GM12878 (cell line): ENCODE measurements at regions not wholly inside any gene's neighbourhood (a gene's known extent, or its start where the extent isn't known, plus 50 kb on each side); places are given as distances from the start of the nearest gene placed in this dataset.

Source experiments
- ATAC-seq: fragments of 200-7000 bp; cut with Tn5 transposase; 3 replicates; pipeline ENCODE4 v1.9.1; 2020; ENCODE audit warnings: mild to moderate bottlenecking, moderate library complexity
- BruUV-seq: library from RNA; stranded (reverse); fragments of 400-500 nt; replicated peaks from 2 replicates; lab custom pipeline; 2021; lab: Mats Ljungman, UMichigan
- CTCF ChIA-PET: fragments of 300-600 bp; sonication (Branson Sonifier 250); formaldehyde crosslinking; extraction: SDS; loops from one replicate; lab custom pipeline; 2021; ENCODE audit warnings: inconsistent platforms; lab: Yijun Ruan, JAX
- POLR2A ChIA-PET: fragments of 350-600 bp; formaldehyde crosslinking; extraction: SDS; loops from one replicate; lab custom pipeline; 2021; ENCODE audit warnings: inconsistent platforms; lab: Charles Lee
- RAD21 ChIA-PET: fragments of 300-600 bp; sonication (Branson Sonifier 250); formaldehyde crosslinking; loops from one replicate; lab custom pipeline; 2023; ENCODE audit warnings: antibody characterized with exemption; ENCODE audit not compliant: unreplicated experiment; lab: Charles Lee
- SMC1A ChIA-PET: fragments of 300-600 bp; sonication (Branson Sonifier 250); formaldehyde crosslinking; loops from one replicate; lab custom pipeline; 2023; ENCODE audit not compliant: unreplicated experiment, uncharacterized antibody; lab: Charles Lee
- DNase-seq: peaks from one replicate; pipeline ENCODE4 v3.0.0-alpha.2; 2011; ENCODE audit warnings: low read depth, low spot score
- FAIRE-seq: peaks from 3 replicates; lab custom pipeline; 2011; peaks lifted over from hg19 to GRCh38; lab: Jason Lieb, UNC
- H2AFZ ChIP-seq: 2 replicates; pipeline ENCODE4 v1.6.0; 2011; ENCODE audit warnings: low read depth, low read length, control low read depth; ENCODE audit not compliant: control insufficient read depth
- H3K27ac ChIP-seq: 2 replicates; pipeline ENCODE4 v1.5.1; 2011; ENCODE audit warnings: control low read depth; ENCODE audit not compliant: control insufficient read depth, insufficient read depth
- H3K27me3 ChIP-seq, 2 experiments: replicated peaks in 1 of 2; 2 replicates each; pipeline versions ENCODE4 v1.6.0 to v1.6.1; 2011; ENCODE audit warnings: low read length in 1 of 2; ENCODE audit not compliant: control insufficient read depth in 2 of 2, insufficient read depth in 2 of 2
- H3K36me3 ChIP-seq, 2 experiments: 2 replicates each; pipeline ENCODE4 v1.5.1; 2011; ENCODE audit warnings: low read length in 1 of 2; ENCODE audit not compliant: control insufficient read depth in 2 of 2, insufficient read depth in 2 of 2
- H3K4me1 ChIP-seq: 2 replicates; pipeline ENCODE4 v1.6.1; 2011; ENCODE audit warnings: mild to moderate bottlenecking, low read length, moderate library complexity, mixed read lengths; ENCODE audit not compliant: control insufficient read depth, insufficient read depth
- H3K4me2 ChIP-seq: 2 replicates; pipeline ENCODE4 v1.6.0; 2011; ENCODE audit warnings: control low read depth; ENCODE audit not compliant: control insufficient read depth, insufficient read depth
- H3K4me3 ChIP-seq: fragments of 200-600 bp; sonication (generic); 2 replicates; pipeline ENCODE4 v1.5.1; 2016
- H3K79me2 ChIP-seq: 2 replicates; pipeline ENCODE4 v1.6.0; 2011; ENCODE audit warnings: low read length; ENCODE audit not compliant: control insufficient read depth, insufficient read depth
- H3K9ac ChIP-seq: 2 replicates; pipeline ENCODE4 v1.8.0; 2011; ENCODE audit warnings: low read length, control low read depth, mixed read lengths; ENCODE audit not compliant: control insufficient read depth, insufficient read depth
- H3K9me3 ChIP-seq: replicated peaks from 3 replicates; pipeline ENCODE4 v1.5.1; 2011; ENCODE audit warnings: mild to moderate bottlenecking, low read length; ENCODE audit not compliant: control insufficient read depth, insufficient read depth
- H4K20me1 ChIP-seq: 2 replicates; pipeline ENCODE4 v1.6.0; 2011; ENCODE audit not compliant: control insufficient read depth, insufficient read depth
- ATF7 ChIP-seq: fragments of 450-650 bp; IDR thresholded peaks from 2 replicates; pipeline ENCODE4 v1.6.1; 2016; ENCODE audit warnings: low read depth, mild to moderate bottlenecking
- EP300 ChIP-seq, 2 experiments: fragments of 150-350 bp in 1 of 2; IDR thresholded peaks; 2 replicates each; pipeline ENCODE4 v1.6.1; 2011 to 2012; ENCODE audit warnings: low read depth in 2 of 2, low read length in 2 of 2, borderline replicate concordance in 1 of 2, improper control_type of control experiment in 1 of 2, inconsistent platforms in 1 of 2; ENCODE audit not compliant: control insufficient read depth in 1 of 2
- ETV6 ChIP-seq, 2 experiments: fragments of 450-650 bp in 1 of 2; IDR thresholded peaks in 1 of 2; conservative IDR thresholded peaks in 1 of 2; 2 replicates each; pipeline ENCODE4 v1.6.1; 2014; ENCODE audit warnings: antibody characterized with exemption in 1 of 2, borderline replicate concordance in 1 of 2, low read depth in 1 of 2, mild to moderate bottlenecking in 1 of 2, moderate library complexity in 1 of 2
- MTA2 ChIP-seq: fragments of 450-650 bp; IDR thresholded peaks from 2 replicates; pipeline ENCODE4 v1.6.1; 2016; ENCODE audit warnings: low read depth, mild to moderate bottlenecking, moderate library complexity
- RB1 ChIP-seq: fragments of 450-650 bp; formaldehyde crosslinking; IDR thresholded peaks from 2 replicates; pipeline ENCODE4 v1.6.1; 2017; ENCODE audit warnings: mild to moderate bottlenecking, borderline replicate concordance
- RELA ChIP-seq: fragments of 450-650 bp; IDR thresholded peaks from 2 replicates; pipeline ENCODE4 v1.8.0; 2014; ENCODE audit warnings: borderline replicate concordance; ENCODE audit not compliant: partially characterized antibody
- SMAD1 ChIP-seq: fragments of 450-650 bp; IDR thresholded peaks from 2 replicates; pipeline ENCODE4 v1.6.1; 2018; ENCODE audit warnings: mild to moderate bottlenecking, low read depth; ENCODE audit not compliant: partially characterized antibody
- SUPT20H ChIP-seq: IDR thresholded peaks from 2 replicates; pipeline ENCODE4 v1.6.1; 2011; ENCODE audit warnings: low read depth, mild to moderate bottlenecking, low read length, moderate library complexity, borderline replicate concordance; ENCODE audit not compliant: control insufficient read depth
- TAF1 ChIP-seq: IDR thresholded peaks from 2 replicates; pipeline ENCODE4 v1.6.1; 2011; ENCODE audit warnings: mild to moderate bottlenecking, low read depth, low read length, borderline replicate concordance
- TBL1XR1 ChIP-seq: IDR thresholded peaks from 2 replicates; pipeline ENCODE4 v1.6.1; 2012; ENCODE audit warnings: low read depth, low read length, improper control_type of control experiment
- USF1 ChIP-seq: IDR thresholded peaks from 2 replicates; pipeline ENCODE4 v1.6.1; 2011; ENCODE audit warnings: borderline replicate concordance, low read depth, mild to moderate bottlenecking, moderate library complexity, mixed read lengths, low read length; ENCODE audit not compliant: insufficient read depth; ENCODE audit errors: extremely low read length
- ZNF592 ChIP-seq: fragments of 450-650 bp; IDR thresholded peaks from 2 replicates; pipeline ENCODE4 v1.6.1; 2017; ENCODE audit warnings: mild to moderate bottlenecking, moderate library complexity
- WGBS: methylation state at CpG from one replicate; pipeline ENCODE4 v1.1.6; 2016; ENCODE audit warnings: low lambda C conversion rate; ENCODE audit not compliant: insufficient replicate concordance, insufficient coverage; ENCODE audit errors: missing lambda C conversion rate; 5-methylcytosine and 5-hydroxymethylcytosine counted together
- in situ Hi-C: fragments of 300-500 bp; cut with MboI; formaldehyde crosslinking; loops from 9 replicates; pipeline ENCODE4 v1.14.3; 2018; ENCODE audit warnings: mixed read lengths
- intact Hi-C: fragments of 100-400 bp; cut with micrococcal nuclease; formaldehyde crosslinking; loops from one replicate; pipeline ENCODE4 v1.14.2; 2022; ENCODE audit not compliant: unreplicated experiment

GRCh38 chr5:2185646-2186471 is 303.1 kb upstream of the IRX4 start:
- Histone ChIP-seq H3K4me1 (no peaks in the 10 kb centered on the region), H3K4me3 (no peak overlapping the region), H3K4me2 (no peak overlapping the region), H3K79me2 (no peaks in the 10 kb centered on the region), H2AFZ (no peak overlapping the region), H3K9me3 (no peaks in the 10 kb centered on the region; the same call in 2 of the 3 replicates), H3K27me3 (no peaks in the 10 kb centered on the region), H3K36me3 (no peaks in the 10 kb centered on the region), H3K9ac (no peak overlapping the region), H4K20me1 (no peaks in the 10 kb centered on the region), H3K27ac (no peak overlapping the region)
- ATAC-seq = no peak
- ChIA-PET SMC1A (no interaction called here), CTCF (no interaction called here), POLR2A (no interaction called here), RAD21 (no interaction called here)
- in situ Hi-C loops = no loop called here
- BruUV-seq = no TSS peak
- 34% methylated on average over 30 of the region's 30 CpGs for WGBS
- TF ChIP-seq USF1 (no peak), EP300 (IDR thresholded peaks at IDR 0.05; ENCODE audit: borderline replicate concordance in 1 of 2, control insufficient read depth in 1 of 2, low read depth in 2 of 2, low read length in 2 of 2) (no peak), ETV6 (conservative IDR thresholded peaks at IDR 0.05 in 1 of 2, IDR thresholded peaks at IDR 0.05 in 1 of 2; ENCODE audit: borderline replicate concordance in 1 of 2, low read depth in 1 of 2) (no peak), ATF7 (no peak), MTA2 (no peak), TBL1XR1 (no peak), SUPT20H (no peak), SMAD1 (no peak), RELA (no peak), TAF1 (no peak), RB1 (no peak), ZNF592 (no peak)
- no peak for FAIRE-seq
- intact Hi-C loops = no loop called here
- DNase-seq = no peak
